ENCODE measurements at regions not wholly inside any gene's neighbourhood (a gene's known extent, or its start where the extent isn't known, plus 50 kb on each side); places are given as distances from the start of the nearest gene placed in this dataset.

DNA sequence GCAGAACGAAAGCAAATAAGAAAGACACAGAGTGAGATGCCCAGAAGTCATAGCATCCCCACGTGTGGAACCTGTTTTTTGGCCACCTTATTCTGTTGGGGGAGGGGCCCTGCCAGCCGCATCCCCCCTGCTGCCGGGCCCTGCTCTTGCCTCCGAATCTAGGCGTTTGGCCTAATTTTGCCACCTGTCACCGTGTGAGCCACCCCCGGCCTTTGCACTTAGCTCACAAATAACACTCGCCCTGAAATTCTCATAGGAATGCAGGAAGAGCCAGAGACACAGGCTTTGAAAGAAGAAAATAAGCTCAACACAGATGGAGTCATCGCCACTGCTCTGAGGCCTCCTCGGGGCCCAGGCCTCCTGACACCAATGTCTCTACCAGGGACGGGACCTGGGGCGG, 522.6 kb upstream of the SALL3 start:
- H3K4me1 ChIP-seq: no peaks in the 10 kb centered on the region
- DNase-seq: no peak
- no peak for TF ChIP-seq CTCF (IDR thresholded peaks at IDR 0.05; ENCODE audit: low read depth, low read length)
- no peaks in the 10 kb centered on the region for H3K36me3 ChIP-seq
- no peaks in the 10 kb centered on the region for H3K27me3 ChIP-seq
- H3K9me3 ChIP-seq: no peaks in the 10 kb centered on the region
- H3K4me3 ChIP-seq (ENCODE audit: low read depth, low read length): no peak overlapping the region

DNA sequence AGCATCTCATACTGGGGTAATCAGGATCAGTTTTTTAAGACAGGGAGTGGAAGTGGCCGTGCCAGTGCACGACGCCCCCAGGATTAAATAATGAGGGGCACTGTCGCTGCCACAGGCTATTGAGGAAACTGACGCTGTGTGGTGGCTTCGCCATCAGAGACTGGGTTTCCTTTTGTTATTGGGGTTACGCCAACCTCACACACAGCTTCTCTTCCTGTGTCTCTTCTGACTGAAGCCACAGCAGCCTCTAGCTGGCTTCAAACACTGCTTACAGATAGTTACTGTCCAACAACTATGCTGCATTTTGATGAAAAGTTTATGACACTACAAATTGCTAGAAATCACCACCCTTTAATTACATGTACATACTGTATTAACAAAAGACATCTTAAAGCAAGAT, 521.9 kb upstream of the SALL3 start:
- no peaks in the 10 kb centered on the region for H3K9me3 ChIP-seq
- no peak for TF ChIP-seq CTCF (IDR thresholded peaks at IDR 0.05; ENCODE audit: low read depth, low read length)
- DNase-seq: no peak
- no peaks in the 10 kb centered on the region for H3K36me3 ChIP-seq
- no peaks in the 10 kb centered on the region for H3K27me3 ChIP-seq
- no peaks in the 10 kb centered on the region for H3K4me1 ChIP-seq
- no peak overlapping the region for H3K4me3 ChIP-seq (ENCODE audit: low read depth, low read length)

DNA sequence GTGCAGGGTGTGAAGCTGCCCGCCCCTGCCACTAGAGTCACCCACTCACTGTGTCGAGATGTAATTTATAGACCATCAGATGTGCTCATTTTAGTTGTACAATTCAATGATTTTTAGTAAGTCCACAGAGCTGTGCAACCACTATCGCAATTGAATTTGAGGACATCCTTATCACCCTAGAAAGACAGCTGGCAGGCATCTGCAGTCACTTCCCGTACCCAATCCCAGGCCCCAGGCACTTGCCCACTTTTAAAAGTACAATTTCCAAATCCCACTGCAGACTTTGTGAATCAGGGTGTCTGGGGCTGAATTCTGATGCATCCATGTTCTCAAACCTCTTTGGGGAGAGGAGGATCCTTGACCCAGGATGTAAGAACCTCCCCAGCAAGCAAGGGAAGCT, 521.3 kb upstream of the SALL3 start:
- H3K4me3 ChIP-seq (ENCODE audit: low read depth, low read length): no peak overlapping the region
- no peaks in the 10 kb centered on the region for H3K9me3 ChIP-seq
- H3K4me1 ChIP-seq: no peaks in the 10 kb centered on the region
- DNase-seq: no peak
- H3K36me3 ChIP-seq: no peaks in the 10 kb centered on the region
- no peaks in the 10 kb centered on the region for H3K27me3 ChIP-seq
- TF ChIP-seq CTCF (IDR thresholded peaks at IDR 0.05; ENCODE audit: low read depth, low read length): no peak

DNA sequence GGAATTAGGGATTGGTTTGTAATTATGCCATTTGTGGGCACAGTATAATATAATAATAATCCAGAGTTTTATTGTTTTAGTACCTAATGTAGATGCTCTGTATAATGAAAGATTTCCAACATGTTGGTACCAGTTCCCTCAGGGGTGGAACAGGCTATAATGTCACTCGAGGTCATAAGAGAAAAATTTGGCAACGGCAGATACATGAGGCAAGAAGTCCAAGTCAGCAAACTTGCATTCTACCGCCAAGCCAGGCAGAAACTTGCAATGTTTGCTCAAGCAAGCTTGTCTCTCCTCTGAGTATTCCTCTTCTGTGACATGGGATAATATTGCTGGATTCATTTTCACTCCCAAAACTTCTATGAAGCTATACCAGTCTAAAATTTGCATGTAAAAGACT, 520.0 kb upstream of the SALL3 start:
- no peak for DNase-seq
- no peaks in the 10 kb centered on the region for H3K4me1 ChIP-seq
- no peaks in the 10 kb centered on the region for H3K27me3 ChIP-seq
- no peaks in the 10 kb centered on the region for H3K9me3 ChIP-seq
- no peak overlapping the region for H3K4me3 ChIP-seq (ENCODE audit: low read depth, low read length)
- no peak for TF ChIP-seq CTCF (IDR thresholded peaks at IDR 0.05; ENCODE audit: low read depth, low read length)
- H3K36me3 ChIP-seq: no peaks in the 10 kb centered on the region

DNA sequence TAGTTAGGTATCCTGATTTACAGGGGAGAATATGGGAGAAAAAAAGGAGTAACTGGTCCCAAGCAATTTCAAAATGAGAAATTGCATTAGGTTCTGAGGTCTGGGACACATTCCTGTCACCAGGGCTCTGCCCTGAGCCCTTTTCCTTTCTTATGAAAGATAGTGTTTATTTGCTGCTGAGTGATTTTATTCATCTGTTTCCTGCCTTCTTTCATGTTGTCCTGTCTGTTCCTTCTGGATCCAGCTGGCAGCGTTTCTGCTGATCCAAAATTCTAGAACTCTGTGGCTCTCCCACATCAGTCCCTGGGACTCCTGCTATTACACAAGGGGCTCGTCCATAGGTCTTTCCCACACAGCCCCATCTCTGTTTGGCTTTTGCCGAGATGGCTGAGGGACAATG, 519.1 kb upstream of the SALL3 start:
- Histone ChIP-seq H3K9me3 (no peaks in the 10 kb centered on the region), H3K4me1 (no peaks in the 10 kb centered on the region), H3K36me3 (no peaks in the 10 kb centered on the region), H3K27me3 (no peaks in the 10 kb centered on the region), H3K4me3 (ENCODE audit: low read depth, low read length) (no peak overlapping the region)
- DNase-seq: no peak
- TF ChIP-seq CTCF (IDR thresholded peaks at IDR 0.05; ENCODE audit: low read depth, low read length): no peak

DNA sequence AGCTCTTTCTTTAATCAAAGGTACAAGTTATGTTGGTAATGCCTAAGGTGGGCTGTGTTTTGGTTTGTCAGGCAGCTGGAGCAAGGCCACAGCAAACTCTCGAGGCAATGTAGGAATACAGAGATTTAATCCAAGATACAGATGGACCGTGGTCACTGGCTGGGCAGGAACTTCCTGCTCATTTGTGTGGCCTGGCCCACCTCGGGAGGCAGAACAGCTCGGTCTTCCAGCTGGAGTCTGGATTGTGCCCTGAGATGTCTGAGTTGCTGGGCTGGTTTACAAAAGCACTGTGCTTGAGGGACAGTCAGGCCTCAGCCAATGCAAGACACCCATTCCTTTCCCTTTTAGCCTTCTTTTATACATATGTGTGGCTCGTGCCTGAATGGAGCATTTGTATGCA, 506.1 kb upstream of the SALL3 start:
- Histone ChIP-seq H3K36me3 (no peaks in the 10 kb centered on the region), H3K27me3 (no peaks in the 10 kb centered on the region), H3K4me1 (no peaks in the 10 kb centered on the region), H3K9me3 (no peaks in the 10 kb centered on the region), H3K4me3 (ENCODE audit: low read depth, low read length) (no peak overlapping the region)
- no peak for TF ChIP-seq CTCF (IDR thresholded peaks at IDR 0.05; ENCODE audit: low read depth, low read length)
- no peak for DNase-seq

Data from BE2C (cell line).